NCI-H1092 (cell line): ENCODE measurements at regions not wholly inside any gene's neighbourhood (a gene's known extent, or its start where the extent isn't known, plus 50 kb on each side); places are given as distances from the start of the nearest gene placed in this dataset.

Experiments used
- DNase-seq: peaks from one replicate; lab custom pipeline; 2025; lab: John Stamatoyannopoulos, UW

GRCh38 chr18:61618816-61619215 lies 274.0 kb downstream of the RNF152 start:
- no peak for DNase-seq

DNA sequence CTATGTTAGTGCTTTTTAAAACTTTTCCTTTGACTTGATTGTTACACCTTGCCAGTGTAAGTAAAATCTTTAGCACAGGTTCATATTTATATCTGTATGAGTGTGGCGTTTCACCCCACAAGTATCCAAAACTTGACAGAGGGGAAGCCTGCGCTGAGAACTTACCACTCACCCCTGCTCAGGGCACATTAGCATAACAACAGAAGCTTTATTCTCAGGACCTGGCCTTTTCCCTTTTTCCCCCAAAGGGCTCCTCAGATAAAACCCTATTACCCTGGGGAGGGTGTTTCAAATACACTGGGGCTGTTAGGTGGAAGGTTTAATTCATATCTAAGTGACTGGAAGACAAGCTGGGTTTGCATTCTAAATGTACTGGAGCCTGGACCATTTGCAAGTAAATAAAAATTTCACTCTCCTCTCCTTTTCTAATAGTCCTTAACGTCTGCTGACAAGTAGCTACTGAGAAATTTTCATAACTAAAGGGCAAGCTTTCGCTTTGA lies 276.6 kb downstream of the RNF152 start:
- no peak for DNase-seq

DNA sequence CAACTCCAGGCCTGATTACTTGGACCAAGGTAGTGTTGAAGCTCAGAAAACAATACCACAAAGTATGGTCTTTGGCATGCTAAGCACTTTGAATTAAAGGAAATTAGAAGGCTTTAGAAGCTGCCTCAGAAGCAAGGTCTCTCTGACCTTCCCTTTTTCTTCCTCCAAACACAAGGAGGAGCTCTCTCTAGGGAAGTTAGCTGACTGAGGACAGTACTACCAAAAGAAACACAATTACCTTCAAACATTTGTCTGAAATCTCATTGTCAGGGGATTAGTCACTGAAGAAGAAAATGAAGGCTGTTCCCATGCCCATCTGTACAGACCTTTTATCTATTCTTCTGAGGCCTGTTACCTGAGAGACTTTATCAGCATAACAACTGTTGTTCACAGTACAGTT lies 279.3 kb downstream of the CDH20 start:
- no peak for DNase-seq

GRCh38 chr18:61609131-61609530 lies 275.9 kb downstream of the CDH20 start:
- no peak for DNase-seq

DNA sequence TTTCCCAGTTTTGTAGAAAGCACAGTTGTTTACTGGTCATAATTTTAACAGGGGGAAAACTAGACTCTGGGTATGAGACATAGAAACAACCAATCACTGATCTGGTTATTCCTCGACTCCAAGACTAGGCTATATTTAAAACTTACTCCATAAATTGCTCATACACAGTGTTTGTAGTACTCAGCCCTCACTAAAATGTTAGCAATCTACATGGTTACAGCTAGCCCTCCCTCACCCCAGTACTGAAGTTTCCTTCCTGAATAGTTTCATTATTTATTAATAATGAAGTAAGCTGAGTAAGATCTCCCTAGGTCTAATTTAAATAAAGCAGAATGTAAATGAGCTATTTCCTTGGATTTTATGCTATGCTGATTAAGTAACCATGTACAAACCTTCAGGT lies 275.1 kb downstream of the CDH20 start:
- DNase-seq, result no peak

DNA sequence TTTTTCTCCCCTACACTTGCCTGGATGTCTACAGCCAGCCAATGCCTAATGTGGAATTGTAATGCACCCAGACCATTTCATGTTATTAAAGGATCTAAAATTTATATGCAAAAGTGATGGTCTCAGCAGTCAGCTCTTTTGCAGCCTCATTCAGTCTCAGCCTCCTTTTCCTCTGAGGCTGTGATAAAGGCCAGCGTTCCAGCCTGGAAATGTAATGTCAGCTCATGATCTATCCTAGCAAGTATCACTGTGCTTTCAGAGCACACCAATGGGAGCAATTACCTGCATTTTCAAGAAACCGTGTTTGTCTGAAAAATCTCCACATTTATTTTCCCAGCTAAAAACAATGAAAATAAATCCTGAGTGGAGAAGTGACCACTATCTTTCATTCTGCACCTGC lies 274.6 kb downstream of the CDH20 start:
- DNase-seq, result no peak

- no peak for DNase-seq
These were observed 273.5 kb downstream of the CDH20 start for GRCh38 chr18:61606759-61607158.

DNA sequence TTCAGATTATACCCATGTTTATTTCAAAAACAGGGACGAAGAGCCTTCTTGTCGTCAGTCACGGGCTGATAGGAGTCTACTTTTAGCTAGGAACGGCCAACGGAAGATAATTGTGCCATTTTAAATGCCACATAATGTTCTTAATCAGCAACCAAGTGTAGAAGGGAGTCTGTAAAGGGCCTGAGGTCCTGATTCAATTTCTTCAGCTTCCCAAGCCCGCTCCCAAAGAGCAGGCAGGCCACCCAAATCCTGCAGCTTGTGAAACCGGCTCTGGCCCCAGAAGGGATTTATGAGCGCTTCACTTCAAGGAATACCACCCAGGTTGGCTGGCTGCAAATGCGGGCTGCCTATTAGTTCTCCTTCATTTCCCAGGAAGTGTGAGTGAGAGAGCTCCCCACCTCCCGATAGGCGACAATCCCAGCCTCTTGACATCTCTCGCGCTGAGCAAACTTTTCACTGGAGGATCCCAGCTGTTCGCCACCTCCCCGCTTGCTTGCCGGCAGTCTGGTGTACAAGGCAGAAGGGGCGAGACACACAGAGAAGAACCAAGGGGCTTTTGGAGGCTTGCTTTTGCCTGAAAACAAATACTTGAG lies 272.9 kb downstream of the CDH20 start:
- no peak for DNase-seq

DNA sequence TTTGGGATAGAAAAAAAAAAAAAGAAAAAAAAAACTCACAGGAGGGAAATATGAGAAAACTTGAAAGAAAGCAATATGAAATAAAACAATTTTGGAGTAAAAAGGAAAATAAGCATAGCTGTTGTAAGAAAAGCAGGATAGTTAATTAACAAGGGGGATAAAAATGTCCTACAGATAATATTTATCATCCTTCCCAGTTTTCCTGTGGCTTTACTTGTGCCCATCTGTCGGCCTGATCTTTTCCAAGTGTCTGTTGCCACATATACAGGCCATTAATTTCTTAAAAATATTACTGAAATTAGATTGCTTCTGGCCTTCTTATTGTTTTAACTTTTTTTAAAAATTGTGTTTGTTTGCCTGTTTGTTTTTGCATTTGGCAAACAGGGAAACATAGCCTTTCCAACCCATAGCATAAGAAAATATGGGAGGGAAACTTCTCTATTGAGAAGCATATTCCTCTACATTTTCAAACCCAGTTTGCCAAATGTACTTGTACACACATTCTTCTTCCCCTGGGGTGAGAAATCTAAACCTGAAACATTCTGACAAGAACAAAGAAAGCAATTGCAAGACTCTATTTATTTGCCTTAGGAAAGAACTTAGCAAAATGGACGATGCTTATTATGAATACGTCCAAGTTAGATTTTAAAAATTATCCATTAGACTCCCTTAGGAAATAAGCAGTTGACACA lies 272.3 kb downstream of the CDH20 start:
- no peak for DNase-seq
